NCI-H2227 treated with DMSO at 0.1 percent for 48 hours (cell line): ENCODE measurements at regions not wholly inside any gene's neighbourhood (a gene's known extent, or its start where the extent isn't known, plus 50 kb on each side); places are given as distances from the start of the nearest gene placed in this dataset.

Experiments used
- DNase-seq: peaks from one replicate; lab custom pipeline; 2025; lab: John Stamatoyannopoulos, UW

DNA sequence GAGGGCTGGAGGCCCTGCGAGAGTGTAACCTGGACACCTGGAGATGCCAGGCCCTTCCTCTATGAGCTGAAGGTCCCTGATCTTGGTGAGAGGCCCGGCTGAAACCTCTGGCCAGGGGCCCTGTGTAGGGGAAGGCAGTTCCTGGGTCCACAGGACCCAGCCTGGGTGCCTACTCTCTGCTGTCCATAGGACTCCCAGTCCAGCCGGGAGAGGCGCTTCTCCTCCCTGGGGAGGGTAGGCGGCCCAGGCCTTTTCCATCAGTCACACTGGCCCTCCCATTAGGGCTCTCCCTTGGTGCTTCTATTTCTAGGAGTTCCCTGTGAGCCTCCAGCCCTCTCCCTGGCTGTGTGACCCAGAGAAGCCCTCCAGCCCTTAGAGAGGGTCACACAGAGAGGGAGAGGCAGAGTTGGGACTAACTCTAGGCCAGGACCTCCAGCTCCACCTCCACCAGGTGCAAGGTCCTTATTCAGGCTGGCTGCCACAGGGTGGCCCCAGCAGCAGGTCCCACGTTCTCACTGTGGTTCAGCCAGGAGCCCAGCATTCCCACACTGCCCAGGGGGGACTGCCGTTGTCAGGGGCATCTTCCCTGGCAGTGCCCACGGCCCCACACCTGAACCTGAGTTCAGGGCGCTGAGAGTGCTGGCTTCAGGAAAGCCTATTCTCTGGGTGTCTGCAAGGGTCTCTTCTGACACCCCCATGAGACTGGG lies 146.8 kb downstream of the SMAD6 start:
- no peak for DNase-seq

GRCh38 chr15:66849393-66849745 lies 147.3 kb downstream of the SMAD6 start:
- no peak for DNase-seq

DNA sequence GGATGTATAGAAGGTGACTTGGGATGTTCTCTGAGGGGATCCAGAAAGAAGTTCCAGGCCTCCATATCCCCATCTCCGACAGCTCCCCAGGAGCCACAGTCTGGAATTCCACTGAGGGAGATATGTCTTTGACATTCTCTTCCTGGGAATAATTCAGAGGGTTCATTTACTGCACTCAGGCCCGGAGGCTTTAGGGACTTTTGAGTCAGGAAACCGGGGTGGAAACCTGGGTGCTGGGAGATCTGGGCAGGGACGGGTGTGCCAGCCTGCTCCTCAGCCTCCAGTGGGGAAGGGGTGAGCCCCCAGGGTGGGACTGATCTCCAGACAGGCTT lies 147.7 kb downstream of the SMAD6 start:
- DNase-seq = no peak

- no peak for DNase-seq
These were observed 148.3 kb downstream of the SMAD6 start for GRCh38 chr15:66850078-66850991.

DNA sequence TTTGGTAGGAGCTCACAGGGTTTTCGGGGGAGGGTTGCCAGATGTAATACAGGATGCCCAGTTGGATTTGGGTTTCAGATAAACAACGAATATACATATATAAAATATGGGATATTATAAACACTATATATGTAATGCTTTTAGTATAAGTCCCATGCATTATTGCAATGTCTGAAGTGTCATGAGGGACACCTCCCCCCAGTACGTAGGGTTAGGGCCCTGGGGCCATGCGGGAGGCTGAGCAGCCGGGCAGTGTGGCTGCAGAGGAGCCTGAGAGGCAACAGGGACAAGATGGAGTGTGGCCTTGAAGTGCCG lies 148.9 kb downstream of the SMAD6 start:
- no peak for DNase-seq

DNA sequence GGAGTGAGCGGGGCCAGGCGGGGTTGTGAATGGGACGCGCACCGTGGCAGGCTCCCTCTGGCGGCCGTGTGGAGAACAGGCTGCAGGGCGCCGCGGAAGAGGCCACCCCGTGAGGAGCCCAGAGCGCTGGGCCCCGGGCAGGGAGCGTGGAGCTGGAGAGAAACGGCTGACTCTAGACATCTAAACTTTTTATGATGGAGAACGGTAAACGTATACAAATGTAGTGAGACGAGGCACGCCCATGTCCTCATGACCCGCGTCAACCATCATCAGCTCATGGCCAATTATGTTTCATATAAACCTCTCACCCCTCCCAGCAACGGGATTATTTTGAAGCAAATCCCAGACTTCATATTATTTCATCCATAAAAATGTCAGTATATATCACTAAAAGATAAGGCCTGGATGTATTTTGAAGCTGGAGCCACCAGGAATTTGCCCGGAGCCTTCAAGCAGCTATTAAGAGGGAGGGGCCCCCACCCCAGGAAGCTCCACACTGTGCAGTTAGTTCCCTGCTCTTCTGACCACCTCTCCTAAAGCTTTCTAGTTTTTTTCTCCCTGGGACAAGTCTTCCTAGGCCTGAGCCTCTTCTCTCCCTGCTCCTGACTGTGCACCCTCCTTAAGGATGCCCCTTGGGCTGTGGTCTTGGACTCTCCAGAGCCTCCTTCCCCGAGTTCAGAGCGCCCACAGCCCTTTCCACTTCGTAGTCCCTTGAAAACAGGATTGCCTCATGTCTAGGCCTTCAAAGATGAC lies 149.5 kb downstream of the SMAD6 start:
- peak; percentile 44 for DNase-seq

GRCh38 chr15:66852064-66852905 lies 150.2 kb downstream of the SMAD6 start:
- DNase-seq = no peak

DNA sequence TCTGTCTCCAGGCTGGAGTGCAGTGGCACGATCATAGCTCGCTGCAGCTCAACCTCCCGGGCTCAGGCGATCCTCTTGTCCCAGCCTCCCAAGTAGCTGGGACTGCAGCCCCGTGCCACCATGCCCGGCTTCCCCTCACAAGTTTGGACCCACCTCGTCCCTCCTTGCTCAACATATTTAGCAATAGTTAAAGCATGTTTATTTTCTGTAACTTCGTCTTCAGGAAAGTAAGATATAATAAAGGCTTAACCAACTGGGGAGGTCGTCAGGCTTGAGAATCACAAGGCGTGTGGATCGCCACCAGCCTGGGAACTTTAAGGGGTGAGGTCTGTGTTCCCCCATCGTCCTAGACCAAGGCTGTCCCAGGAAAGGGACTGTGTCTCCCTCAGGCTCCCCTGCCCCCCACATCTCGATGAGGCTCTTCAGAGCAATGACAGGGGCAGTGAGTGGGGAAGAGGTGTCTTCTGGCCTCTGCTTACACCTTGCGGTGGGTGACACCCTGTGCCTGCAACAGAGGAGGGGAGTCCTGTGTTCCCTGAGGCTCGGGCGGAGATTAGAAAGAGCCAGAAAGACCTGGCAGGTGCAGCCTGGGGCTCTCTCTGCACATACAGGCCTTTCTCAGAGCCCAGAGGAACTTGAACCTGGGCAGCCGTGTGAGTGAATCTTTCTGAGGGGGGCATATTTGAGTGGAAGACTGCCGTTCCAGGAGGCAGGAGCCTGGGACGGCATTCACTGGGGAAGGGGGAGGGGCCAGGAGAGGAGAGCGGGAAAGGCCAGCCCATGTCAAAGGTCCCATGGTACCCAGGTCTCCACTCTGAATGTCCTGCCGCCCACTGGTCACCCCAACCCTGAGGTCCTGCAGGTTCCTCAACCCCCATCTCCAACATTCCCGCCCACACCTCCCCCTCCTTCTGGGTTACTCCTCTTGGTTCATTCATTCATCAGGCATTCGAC lies 152.3 kb downstream of the SMAD6 start:
- no peak for DNase-seq

DNA sequence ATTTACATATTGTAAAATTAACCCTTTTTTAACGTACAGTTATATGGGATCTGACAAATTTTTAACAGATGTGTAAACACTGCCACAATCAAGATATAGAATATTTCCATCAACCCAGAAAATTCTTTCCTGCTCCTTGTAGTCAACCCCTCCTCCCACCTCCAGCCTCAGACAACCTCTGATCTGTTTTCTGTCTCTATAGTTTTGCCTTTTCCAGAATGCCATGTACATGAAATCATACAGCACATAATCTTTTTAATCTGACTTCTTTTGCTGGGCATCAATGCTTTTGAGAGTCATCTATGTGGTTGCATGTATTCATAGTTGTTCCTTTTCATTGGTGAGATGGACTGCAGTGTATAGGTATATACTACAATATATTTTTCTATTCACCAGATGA lies 153.0 kb downstream of the SMAD6 start:
- no peak for DNase-seq

GRCh38 chr15:66857694-66858093 lies 155.7 kb downstream of the SMAD6 start:
- DNase-seq = no peak

DNA sequence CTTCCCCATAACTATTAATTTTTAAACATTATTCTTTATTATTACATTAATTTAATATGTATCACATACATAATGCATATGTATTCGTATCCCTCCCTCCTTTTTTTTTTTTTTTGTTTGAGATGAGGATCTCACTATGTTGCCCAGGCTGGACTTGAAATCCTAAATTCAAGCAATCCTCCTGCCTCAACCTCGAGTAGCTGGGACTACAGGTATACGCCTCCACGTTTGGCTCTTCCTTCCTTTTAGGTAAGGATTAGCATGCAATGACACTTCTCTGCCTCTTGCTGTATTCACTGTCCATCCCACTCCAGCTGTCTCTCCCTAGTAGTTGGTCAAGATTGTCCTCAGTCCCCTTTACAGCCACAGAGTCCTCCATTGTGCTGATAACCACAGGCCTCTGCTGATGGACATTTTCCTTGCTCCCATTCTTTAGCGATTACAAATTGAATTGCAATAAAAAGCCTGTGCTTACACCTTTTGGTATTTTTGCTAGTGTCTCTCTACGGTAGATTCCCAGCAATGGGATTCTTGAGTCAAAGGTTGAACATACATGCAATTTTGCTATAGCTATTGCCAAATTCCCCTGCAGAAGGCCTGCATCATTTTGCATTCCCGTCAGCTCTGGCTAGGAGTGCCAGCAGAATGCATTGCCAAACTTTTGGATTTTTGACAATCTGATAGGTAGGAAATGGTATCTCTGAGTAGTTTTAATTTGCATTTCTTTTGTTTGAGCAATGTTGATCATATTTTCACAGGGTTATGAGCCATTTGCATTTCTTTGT lies 156.6 kb downstream of the SMAD6 start:
- DNase-seq = no peak

- no peak for DNase-seq
These were observed 157.7 kb downstream of the SMAD6 start for GRCh38 chr15:66859688-66860253.

DNA sequence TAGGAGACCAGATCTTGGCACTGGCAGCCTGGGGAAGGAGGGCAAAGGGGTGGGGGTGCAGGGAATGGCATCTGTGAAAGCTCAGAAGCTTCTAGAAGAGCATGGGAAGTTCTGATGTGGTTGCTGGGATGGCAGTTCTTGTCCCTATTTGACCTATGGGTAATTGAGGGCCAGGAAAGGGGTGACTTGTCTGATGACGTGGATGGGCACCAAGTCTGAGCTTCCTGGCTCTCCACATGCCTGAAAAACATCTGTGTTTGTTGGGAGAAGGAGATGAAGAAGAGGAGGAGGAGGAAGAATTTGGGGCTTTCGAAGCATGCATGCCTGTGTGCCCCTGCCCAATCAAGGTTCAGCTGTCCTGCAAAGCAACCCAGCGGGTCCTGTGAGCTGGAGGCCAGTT lies 158.8 kb downstream of the SMAD6 start:
- DNase-seq = no peak

DNA sequence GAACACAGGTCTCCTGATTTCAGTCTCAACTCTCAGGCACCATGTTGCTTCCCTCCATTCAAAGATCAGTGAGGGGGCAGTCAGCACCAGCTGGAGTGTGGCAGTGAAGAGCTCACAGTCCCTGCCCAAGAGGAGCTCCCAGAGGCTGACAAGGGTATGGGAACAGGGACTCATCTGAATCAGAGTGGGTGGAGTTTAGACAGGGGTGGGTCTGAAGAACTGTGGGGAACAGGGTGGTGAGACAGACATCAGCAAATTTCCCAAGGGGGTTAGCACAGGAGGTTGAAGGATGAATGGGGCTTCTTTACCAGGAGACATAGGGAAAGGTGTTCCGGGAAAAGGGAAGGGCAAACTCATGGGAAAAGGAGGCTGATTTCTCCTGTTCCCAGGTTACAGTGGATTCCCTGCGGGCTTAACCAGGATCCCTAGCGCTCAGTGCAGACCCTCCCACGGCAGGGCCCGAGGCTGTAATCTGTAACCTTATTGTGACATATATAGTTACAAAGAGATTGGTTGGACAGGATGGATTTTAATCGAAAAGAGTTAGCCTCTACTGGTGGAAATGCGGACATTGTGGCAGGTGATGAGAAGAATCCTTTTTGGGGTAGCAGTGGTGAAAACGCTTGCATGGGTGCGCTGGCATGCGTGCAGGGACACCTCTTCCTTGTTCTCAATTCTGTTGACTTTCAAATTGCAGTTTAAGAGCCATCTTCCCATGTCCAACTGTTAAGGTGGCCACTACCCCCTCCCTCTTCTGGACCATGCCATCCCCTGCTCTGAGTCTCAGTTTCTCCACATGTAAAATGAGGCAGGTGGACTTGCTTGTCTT lies 160.3 kb downstream of the SMAD6 start:
- no peak for DNase-seq

GRCh38 chr15:66862940-66863335 lies 160.9 kb downstream of the SMAD6 start:
- DNase-seq = peak; percentile 50

- no peak for DNase-seq
These were observed 161.5 kb downstream of the SMAD6 start for GRCh38 chr15:66863390-66864085.

GRCh38 chr15:66864086-66864830 lies 162.2 kb downstream of the SMAD6 start:
- no peak for DNase-seq

GRCh38 chr15:66864871-66865281 lies 162.8 kb downstream of the SMAD6 start:
- DNase-seq = no peak
